Neuronal stem cell (in vitro differentiated cells): ENCODE measurements at regions not wholly inside any gene's neighbourhood (a gene's known extent, or its start where the extent isn't known, plus 50 kb on each side); places are given as distances from the start of the nearest gene placed in this dataset.

Source experiments
- DNase-seq: peaks from one replicate; pipeline ENCODE4 v3.0.0-alpha.2; 2013; ENCODE audit warnings: low spot score
- H2AFZ ChIP-seq: one replicate; pipeline ENCODE4 v1.6.1; 2013; ENCODE audit warnings: mild to moderate bottlenecking, low read length, inconsistent platforms
- H2AK5ac ChIP-seq: 2 replicates; pipeline ENCODE4 v1.6.1; 2013; ENCODE audit warnings: low read depth, mild to moderate bottlenecking, inconsistent platforms, low read length, moderate library complexity, mixed read lengths
- H2BK120ac ChIP-seq: 2 replicates; pipeline ENCODE4 v1.6.1; 2013; ENCODE audit warnings: low read depth, mild to moderate bottlenecking, inconsistent platforms, low read length, moderate library complexity, mixed read lengths
- H2BK12ac ChIP-seq: one replicate; pipeline ENCODE4 v1.6.1; 2013; ENCODE audit warnings: low read length, inconsistent platforms
- H2BK15ac ChIP-seq: 2 replicates; pipeline ENCODE4 v1.6.1; 2013; ENCODE audit warnings: mild to moderate bottlenecking, low read length, inconsistent platforms, mixed read lengths
- H2BK5ac ChIP-seq: one replicate; pipeline ENCODE4 v1.6.1; 2013; ENCODE audit warnings: inconsistent platforms, mild to moderate bottlenecking, low read length, moderate library complexity
- H3K14ac ChIP-seq: one replicate; pipeline ENCODE4 v1.6.1; 2013; ENCODE audit warnings: low read length, inconsistent platforms
- H3K18ac ChIP-seq: 2 replicates; pipeline ENCODE4 v1.6.1; 2013; ENCODE audit warnings: low read length, inconsistent platforms
- H3K23ac ChIP-seq: 2 replicates; pipeline ENCODE4 v1.6.1; 2013; ENCODE audit warnings: low read depth, mild to moderate bottlenecking, mixed read lengths, low read length, inconsistent platforms; ENCODE audit not compliant: poor library complexity
- H3K27ac ChIP-seq: replicated peaks from 3 replicates; pipeline ENCODE4 v1.5.1; 2013; ENCODE audit warnings: low read length, inconsistent platforms
- H3K27me3 ChIP-seq, 3 experiments: 2 replicates each; pipeline ENCODE4 v1.6.1; 2013; ENCODE audit warnings: low read length in 3 of 3, mild to moderate bottlenecking in 2 of 3, inconsistent platforms in 1 of 3, low read depth in 1 of 3, mixed read lengths in 1 of 3, moderate library complexity in 1 of 3; ENCODE audit not compliant: control insufficient read depth in 3 of 3, insufficient read depth in 3 of 3
- H3K36me3 ChIP-seq, 2 donors: replicated peaks in 1 of 2; 2 replicates each; pipeline ENCODE4 v1.6.1; 2013; ENCODE audit warnings: low read length in 2 of 2; ENCODE audit not compliant: control insufficient read depth in 2 of 2, insufficient read depth in 2 of 2
- H3K4ac ChIP-seq: 2 replicates; pipeline ENCODE4 v1.6.1; 2013; ENCODE audit warnings: inconsistent platforms, mild to moderate bottlenecking, low read length, moderate library complexity
- H3K4me1 ChIP-seq, 2 donors: 1 replicate in 1 of 2; 2 replicates in 1 of 2; pipeline ENCODE4 v1.6.1; 2013; ENCODE audit warnings: low read length in 2 of 2, low read depth in 1 of 2; ENCODE audit not compliant: control insufficient read depth in 2 of 2, insufficient read depth in 1 of 2
- H3K4me2 ChIP-seq: one replicate; pipeline ENCODE4 v1.6.1; 2013; ENCODE audit warnings: mild to moderate bottlenecking, low read length, inconsistent platforms; ENCODE audit not compliant: insufficient read depth, poor library complexity, severe bottlenecking
- H3K4me3 ChIP-seq, 2 donors: 2 replicates each; pipeline ENCODE4 v1.5.1; 2013; ENCODE audit warnings: low read length in 2 of 2, mild to moderate bottlenecking in 2 of 2, inconsistent platforms in 1 of 2, moderate library complexity in 1 of 2
- H3K79me1 ChIP-seq: one replicate; pipeline ENCODE4 v1.6.1; 2013; ENCODE audit warnings: low read depth, mild to moderate bottlenecking, inconsistent platforms, low read length, moderate library complexity
- H3K9ac ChIP-seq: one replicate; pipeline ENCODE4 v1.6.1; 2013; ENCODE audit warnings: mild to moderate bottlenecking, low read depth, low read length, inconsistent platforms; ENCODE audit not compliant: poor library complexity
- H3K9me3 ChIP-seq, 2 donors: replicated peaks in 1 of 2; 2 replicates each; pipeline versions ENCODE3 to v1.6.1; 2013; ENCODE audit warnings: low read length in 2 of 2, mild to moderate bottlenecking in 2 of 2, inconsistent platforms in 1 of 2, low read depth in 1 of 2, mixed read lengths in 1 of 2, moderate library complexity in 1 of 2; ENCODE audit not compliant: control insufficient read depth in 2 of 2, insufficient read depth in 1 of 2
- H4K8ac ChIP-seq: one replicate; pipeline ENCODE4 v1.6.1; 2013; ENCODE audit warnings: low read depth, mild to moderate bottlenecking, inconsistent platforms, low read length, moderate library complexity
- H4K91ac ChIP-seq: one replicate; pipeline ENCODE4 v1.6.1; 2013; ENCODE audit warnings: low read length, low read depth, mild to moderate bottlenecking, inconsistent platforms; ENCODE audit not compliant: poor library complexity
- WGBS, 2 donors: extraction: QIAGEN DNeasy Blood & Tissue Kit; methylation state at CpG; one replicate each; pipeline ENCODE4 v1.1.7; 2013; ENCODE audit warnings: missing lambda C conversion rate in 2 of 2, mixed read lengths in 1 of 2; ENCODE audit not compliant: insufficient read length in 2 of 2, insufficient replicate concordance in 1 of 2; ENCODE audit errors: extremely low coverage in 2 of 2; 5-methylcytosine and 5-hydroxymethylcytosine counted together

- Histone ChIP-seq H3K79me1 (no peaks in the 10 kb centered on the region), H3K4me3 (no peak overlapping the region), H4K91ac (no peak overlapping the region), H2BK15ac (no peak overlapping the region), H2BK5ac (no peak overlapping the region), H3K27ac (no peak overlapping the region), H2AK5ac (no peak overlapping the region), H3K14ac (no peak overlapping the region), H2AFZ (no peak overlapping the region), H3K36me3 (no peaks in the 10 kb centered on the region), H3K4me1 (peaks cover 0 to 4% of the 10 kb centered on the region in 2 donors), H4K8ac (no peak overlapping the region), H3K4ac (no peak overlapping the region), H3K9ac (no peak overlapping the region), H2BK12ac (no peak overlapping the region), H3K18ac (no peak overlapping the region), H3K23ac (no peak overlapping the region), H3K27me3 (no peaks in the 10 kb centered on the region), H3K4me2 (no peak overlapping the region), H3K9me3 (no peaks in the 10 kb centered on the region), H2BK120ac (no peak overlapping the region)
- no peak for DNase-seq
- no CpG with 5 or more reads among the region's 3 CpGs for WGBS, 2 donors
Observed at GRCh38 chr10:112098682-112099081, 84.9 kb downstream of the GPAM start.
